ENCODE measurements at regions not wholly inside any gene's neighbourhood (a gene's known extent, or its start where the extent isn't known, plus 50 kb on each side); places are given as distances from the start of the nearest gene placed in this dataset.
"Not testable (repeated sequence)": the region's sequence is repeated elsewhere in the genome, so short reads cannot be mapped to it uniquely, and the experiment has no call there.

DNA sequence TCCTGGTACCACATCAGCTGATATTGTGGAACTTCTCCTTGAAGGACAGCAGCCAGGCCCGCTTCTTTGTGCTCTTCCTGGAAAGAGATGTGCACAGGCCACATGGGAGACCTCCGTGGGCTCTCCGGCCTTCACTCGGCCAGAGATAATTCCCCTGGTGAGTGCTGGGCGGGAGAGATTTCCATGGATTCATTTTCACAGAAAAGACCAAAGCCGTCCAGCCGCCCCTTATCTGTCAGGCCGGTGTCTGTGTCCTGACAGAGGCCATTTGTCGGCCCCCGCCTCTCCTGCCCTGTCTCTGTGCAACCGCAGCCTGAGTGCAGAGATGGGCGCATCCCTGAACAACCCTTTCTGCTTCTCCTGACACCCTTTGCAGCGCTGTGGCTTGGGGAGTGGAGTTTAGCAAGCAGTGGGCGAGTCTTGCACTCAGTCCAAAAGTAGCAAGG is 197.9 kb downstream of the BANP start:
- TF ChIP-seq, protein P1, sequence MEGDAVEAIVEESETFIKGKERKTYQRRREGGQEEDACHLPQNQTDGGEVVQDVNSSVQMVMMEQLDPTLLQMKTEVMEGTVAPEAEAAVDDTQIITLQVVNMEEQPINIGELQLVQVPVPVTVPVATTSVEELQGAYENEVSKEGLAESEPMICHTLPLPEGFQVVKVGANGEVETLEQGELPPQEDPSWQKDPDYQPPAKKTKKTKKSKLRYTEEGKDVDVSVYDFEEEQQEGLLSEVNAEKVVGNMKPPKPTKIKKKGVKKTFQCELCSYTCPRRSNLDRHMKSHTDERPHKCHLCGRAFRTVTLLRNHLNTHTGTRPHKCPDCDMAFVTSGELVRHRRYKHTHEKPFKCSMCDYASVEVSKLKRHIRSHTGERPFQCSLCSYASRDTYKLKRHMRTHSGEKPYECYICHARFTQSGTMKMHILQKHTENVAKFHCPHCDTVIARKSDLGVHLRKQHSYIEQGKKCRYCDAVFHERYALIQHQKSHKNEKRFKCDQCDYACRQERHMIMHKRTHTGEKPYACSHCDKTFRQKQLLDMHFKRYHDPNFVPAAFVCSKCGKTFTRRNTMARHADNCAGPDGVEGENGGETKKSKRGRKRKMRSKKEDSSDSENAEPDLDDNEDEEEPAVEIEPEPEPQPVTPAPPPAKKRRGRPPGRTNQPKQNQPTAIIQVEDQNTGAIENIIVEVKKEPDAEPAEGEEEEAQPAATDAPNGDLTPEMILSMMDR (IDR thresholded peaks at IDR 0.05): not testable (repeated sequence)
- TF ChIP-seq EZH2 (IDR thresholded peaks at IDR 0.05; ENCODE audit: borderline replicate concordance, insufficient read depth, low read depth, low read length, poor library complexity, severe bottlenecking): not testable (repeated sequence)
